ENCODE measurements at regions not wholly inside any gene's neighbourhood (a gene's known extent, or its start where the extent isn't known, plus 50 kb on each side); places are given as distances from the start of the nearest gene placed in this dataset.
A peak's percentile ranks its signal among the peaks of the same experiment; 100 is the strongest.

- DNase-seq: no peak
Measured at GRCh38 chr4:123776267-123776666, 379.7 kb downstream of the SPRY1 start.

GRCh38 chr4:123777373-123777772, 380.8 kb downstream of the SPRY1 start:
- no peak for DNase-seq

GRCh38 chr4:123783151-123783790, 386.7 kb downstream of the SPRY1 start:
- DNase-seq: no peak

- no peak for DNase-seq
Measured at GRCh38 chr4:123783921-123784320, 387.3 kb downstream of the SPRY1 start.

DNA sequence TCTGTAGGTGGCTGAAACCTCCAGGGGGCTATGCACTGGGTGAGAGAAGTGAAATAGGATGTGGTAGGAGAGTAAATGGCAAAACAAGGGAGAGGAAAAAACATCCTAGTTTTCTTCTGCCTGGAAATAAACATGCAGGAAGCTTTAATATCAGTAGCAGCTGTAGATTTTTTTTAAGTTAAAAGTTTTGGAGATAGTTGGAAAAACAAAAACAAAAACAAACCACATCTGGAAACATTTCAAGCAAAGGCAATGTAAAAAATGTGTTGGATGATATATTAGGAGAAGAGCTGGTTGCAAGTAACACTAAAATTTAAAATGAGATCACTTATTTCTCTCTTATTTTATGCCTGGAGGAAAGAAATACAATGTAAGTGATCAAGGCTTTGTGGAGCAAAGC, 388.0 kb downstream of the SPRY1 start:
- DNase-seq: no peak

DNA sequence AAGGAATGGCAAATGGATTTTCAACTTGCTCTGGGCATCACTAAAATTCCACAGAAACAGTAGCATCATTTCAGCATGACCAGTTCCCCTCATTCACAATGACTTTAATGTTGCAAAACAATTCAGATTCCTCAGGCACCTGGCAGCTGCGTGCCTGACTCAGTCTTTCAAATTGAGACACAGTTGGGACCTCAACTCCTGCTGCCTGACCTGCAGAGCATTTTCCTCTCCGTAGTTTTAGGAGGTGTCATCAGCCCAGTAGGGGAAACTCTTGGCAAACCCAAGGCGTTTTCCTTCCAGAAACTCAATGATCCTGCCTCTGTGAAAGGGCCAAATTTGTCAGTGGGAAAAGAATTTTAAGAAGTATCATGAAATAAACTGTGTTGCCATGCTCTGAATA, 388.9 kb downstream of the SPRY1 start:
- DNase-seq: no peak

GRCh38 chr4:123786163-123786915, 389.7 kb downstream of the SPRY1 start:
- DNase-seq: no peak

DNA sequence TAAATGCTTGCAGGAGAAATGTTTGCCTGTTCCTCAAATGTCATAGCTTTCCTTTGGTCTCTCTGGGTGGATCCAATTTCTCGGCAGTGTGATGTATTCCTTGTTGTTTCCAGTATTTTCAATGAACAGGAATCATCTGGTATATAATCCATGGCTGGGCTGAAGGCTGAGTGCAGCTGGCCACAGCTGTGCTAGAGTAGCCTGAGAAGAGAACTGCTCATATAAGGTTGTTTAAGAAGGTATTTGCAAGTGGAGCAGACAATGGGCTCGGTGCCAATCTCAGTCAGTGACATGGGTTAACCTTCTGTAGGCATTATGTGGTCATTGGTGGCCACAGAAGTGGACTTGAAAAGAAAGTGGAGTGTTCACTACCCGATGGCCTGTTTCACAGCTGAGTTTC, 390.3 kb downstream of the SPRY1 start:
- DNase-seq: no peak

- no peak for DNase-seq
Measured at GRCh38 chr4:123787512-123788080, 391.0 kb downstream of the SPRY1 start.

DNA sequence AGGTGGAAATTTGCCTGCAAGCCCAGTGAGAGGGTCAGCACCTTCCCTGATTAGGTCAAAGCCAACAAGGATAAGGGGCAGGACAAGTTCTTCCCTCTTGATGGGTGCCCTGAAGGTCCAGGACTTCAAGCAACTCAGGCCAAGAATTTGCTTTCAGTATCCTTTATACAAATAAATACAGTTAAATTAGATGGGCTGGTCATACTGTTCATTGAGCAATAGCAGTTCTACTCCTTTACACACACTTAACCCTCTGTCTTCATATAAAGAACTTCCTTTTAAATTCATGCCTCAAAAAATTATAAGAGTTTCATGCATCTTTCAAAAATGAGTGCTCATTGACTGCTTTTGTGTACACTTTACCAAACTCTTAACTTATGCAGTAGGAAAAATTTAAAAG, 392.0 kb downstream of the SPRY1 start:
- no peak for DNase-seq

DNA sequence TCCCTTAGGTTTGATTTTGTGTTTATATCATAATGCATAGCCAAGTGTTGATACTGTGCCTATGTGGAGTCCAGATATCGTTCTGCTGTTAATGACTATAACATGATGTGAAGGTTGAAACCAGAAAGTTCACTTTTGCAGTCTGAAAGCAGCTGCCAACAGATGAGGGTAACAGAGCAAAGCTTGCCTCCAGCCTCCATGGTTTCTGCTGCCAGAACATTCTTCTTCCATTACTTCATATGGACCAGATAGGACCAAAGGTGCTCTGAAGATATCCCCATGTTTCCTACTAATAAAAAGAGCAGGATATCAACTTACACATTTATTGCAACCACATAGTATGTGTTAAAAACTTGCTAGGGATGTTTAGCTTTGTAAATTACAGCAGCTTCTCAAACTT, 394.1 kb downstream of the SPRY1 start:
- no peak for DNase-seq

DNA sequence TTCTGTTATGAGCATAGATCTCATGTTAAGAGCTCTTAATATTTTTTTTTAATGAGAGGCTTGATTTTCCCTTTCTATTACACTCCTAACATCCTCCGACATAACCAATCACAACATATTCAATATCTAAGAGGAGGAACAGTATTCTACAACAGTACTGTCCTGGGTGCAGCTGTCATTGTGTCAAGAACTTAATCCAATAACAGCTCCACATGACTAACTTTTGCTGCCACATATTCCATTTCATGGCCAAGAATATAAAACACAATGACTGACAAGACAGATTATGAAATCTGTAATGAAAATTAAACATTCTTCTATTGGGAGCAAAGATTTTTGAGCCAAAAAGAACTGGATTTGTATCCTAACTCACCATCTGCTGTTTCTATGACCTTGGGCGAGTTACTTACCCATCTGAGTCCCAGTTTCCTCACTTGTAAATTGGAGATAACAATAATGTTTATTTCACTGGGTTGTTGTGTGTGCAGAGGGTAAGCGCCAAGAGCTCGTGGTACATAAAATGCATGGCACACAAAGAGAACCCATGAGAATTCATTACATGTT, 405.6 kb downstream of the SPRY1 start:
- DNase-seq: peak; percentile 35

DNA sequence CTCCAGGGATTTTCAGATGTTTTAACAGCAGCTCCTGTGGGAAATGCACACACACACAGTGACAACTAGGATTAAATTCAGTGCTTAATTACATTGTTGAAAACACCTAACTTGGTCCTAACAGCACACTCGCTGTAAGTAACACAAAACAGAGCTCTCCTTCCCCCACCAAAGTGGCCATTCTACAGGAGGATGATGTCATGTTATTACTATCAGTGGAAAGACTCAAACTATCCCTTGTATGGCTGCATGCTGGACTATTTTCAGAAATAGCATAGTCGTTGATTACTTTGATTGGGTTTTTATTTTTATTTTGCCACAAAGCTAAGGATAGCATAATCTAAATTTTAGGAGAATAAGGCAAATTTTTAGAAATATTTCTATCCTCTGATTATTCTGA, 406.3 kb downstream of the SPRY1 start:
- no peak for DNase-seq

GRCh38 chr4:123804196-123804721, 407.7 kb downstream of the SPRY1 start:
- no peak for DNase-seq

DNA sequence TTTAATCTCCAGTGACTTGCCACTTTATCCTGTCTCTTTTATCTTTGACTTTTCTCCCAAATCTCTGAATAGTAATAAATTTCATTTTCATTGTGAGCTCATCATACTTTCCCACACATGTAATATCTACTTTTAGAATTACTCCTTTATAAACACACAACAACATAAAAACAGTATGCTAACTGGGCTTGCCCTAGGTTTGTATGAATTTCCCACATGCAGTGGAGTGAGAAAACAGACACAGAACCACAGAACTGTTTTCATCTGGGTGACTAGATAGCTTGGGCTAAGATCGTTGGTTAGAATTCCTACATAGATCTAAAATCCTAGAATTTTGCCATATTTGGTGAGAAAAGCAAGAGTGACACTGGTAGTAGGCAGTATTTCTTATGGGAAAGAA, 409.5 kb downstream of the SPRY1 start:
- no peak for DNase-seq

DNA sequence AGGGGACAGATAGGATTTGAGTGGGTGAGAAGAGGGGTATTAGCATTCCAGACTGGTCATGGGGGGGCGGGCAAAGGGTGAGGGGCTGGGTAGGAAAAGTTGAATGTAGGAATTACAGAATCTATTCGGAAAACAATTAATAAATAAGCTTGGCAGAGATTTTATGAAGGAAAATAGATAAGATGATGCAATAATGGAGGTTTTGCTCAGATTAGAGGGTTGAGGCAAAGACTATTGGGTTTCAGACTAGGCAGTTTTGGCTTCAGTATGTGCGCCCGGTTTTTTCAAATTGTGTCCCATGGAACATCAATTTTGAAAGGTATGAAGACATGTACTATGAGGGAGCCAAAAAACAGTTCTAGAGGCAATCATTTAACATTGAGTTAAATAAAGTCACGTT, 410.6 kb downstream of the SPRY1 start:
- peak; percentile 15 for DNase-seq

DNA sequence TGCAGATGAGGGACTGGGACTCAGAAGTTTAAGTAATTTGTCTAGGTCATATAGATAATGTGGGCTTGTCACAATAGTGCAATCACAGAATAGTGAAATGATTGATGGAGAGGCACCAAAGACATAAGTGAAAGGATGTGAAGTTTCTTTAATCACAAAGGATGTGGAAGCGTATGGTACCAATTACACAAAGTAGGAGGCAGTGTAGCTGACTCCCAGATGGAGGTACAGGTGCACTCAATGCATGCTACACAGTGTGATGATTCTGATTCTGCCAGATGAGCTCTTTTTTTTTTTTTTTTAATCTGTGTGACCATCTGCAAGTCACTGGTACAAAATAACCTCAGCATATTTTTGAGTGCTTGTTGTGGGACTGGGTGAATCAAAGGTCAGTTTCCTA, 411.3 kb downstream of the SPRY1 start:
- peak; percentile 53 for DNase-seq

GRCh38 chr4:123809864-123810263, 413.3 kb downstream of the SPRY1 start:
- DNase-seq: no peak

DNA sequence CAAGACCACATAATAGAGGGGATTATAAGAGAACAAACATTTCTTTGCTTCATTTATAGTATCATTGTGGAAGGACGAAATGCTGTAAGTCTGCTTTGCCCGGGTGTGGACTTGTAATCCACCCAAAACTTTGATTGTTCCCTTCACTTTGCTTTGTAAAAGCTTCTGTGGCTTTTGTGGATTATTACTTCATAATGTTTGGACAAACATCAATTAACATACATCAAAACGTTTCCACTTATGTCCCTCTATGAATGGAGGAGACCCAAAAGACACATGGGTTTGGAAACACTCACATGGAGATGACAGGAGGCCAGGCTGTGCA, 415.4 kb downstream of the SPRY1 start:
- DNase-seq: no peak

- DNase-seq: peak; percentile 18
Measured at GRCh38 chr4:123813901-123814300, 417.3 kb downstream of the SPRY1 start.

DNA sequence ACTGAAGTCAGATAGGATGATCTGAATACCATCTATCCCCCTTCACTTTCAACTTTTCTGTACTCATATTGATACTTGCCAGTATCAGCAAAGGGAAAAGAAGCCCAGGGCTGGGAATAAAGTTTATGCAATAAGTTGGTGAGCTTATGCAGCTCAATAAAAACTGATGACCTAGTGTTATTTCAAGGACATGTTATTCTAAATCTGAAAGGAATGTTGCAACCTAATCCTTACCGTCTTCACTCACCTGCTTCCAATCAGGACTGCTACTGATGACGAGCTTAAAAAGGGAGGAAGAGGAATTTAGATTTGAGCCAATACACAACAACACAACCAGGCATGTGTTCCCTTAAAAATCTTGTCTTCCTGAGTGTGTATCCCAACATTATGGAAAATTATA, 419.9 kb downstream of the SPRY1 start:
- no peak for DNase-seq

DNA sequence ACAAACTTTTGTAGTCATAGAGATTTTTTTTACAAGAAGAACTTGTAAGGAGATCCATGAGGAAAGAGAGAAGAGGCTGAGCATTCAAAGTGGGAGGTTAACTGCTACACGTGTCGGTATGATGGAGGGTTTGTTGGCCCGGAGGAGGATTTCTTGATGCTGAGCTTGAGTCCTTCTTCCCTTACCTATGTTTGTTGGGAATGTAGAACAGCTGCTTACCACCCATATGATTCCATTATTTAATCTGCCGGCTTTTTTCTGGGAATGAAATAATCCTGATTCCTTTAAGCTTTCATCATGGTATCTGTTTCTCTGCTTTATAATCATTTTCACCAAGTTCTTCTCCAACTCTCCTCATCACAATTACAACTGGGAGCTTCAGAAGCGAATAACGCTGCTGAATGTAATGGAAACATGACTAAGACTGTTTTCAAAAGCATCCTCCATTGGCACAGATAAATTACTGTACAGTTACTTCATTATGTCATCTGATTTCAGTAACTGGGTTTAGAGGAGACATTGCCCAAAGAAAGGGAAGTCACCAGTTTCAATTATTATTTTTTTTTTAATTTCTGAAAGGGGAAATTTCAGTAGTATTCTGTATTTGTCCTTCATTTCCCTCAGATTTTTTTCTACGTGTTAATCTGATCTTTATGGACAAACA, 420.6 kb downstream of the SPRY1 start:
- DNase-seq: no peak

DNA sequence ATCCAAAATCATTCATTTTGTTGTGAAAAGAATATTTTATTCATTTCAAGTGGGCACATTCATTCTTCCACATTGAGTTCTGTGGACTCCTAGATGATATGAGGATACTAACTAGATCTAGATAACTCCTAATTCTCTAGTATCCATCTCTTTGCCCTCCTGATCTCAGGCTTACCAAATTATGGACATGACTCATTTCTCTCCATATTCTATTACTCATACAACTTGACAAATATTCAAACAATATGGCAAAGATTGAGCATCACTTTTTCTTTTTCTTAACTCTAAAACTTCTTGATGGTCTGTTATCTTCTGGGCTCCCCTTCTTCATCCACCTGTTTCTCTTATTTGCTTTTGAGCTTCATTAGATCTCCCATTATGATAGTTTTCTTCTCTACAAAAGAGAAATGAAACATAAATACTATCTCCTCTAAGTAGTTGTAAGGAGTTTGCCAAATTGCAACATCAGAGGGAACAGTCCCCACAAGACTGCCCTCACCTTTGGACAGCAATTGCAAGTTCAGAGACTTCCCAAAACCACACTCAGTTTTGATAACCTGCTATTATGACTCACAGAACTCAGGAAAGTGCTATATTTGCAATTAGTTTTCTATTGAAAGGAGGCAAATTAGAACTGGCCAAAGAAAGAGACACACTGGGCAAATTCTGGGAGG, 422.9 kb downstream of the SPRY1 start:
- DNase-seq: no peak
